Kidney tubule cell (primary cell): ENCODE measurements at regions not wholly inside any gene's neighbourhood (a gene's known extent, or its start where the extent isn't known, plus 50 kb on each side); places are given as distances from the start of the nearest gene placed in this dataset.

Source experiments
- DNase-seq: peaks from one replicate; pipeline ENCODE4 v3.0.0-alpha.2; 2018; ENCODE audit warnings: low spot score

DNA sequence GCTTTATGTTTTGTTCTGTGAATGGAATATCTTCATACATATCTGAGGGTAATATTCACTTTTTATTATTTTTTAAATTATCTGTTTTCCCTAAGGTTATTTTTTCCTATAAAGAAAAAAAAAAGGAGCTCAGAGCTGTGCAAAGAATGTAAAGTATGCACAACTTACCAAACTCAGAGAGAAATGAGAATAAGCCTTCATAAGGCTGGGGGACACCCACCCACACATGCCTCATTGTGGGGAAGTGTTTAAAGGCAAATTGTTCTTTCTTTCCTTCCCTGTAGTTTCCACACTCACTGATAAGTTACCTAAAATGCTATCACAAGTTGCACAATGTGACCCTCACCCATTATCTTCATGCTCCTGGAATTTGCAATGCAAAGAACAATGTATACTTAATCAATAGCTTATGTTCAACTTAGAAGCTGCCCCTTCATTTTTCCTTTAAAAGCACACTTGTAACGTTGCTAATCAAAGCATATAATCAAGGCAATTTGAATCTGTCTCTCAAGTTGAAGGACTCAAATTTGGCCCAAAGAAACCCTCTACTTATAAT, 108.1 kb downstream of the GNAT3 start:
- DNase-seq: no peak

DNA sequence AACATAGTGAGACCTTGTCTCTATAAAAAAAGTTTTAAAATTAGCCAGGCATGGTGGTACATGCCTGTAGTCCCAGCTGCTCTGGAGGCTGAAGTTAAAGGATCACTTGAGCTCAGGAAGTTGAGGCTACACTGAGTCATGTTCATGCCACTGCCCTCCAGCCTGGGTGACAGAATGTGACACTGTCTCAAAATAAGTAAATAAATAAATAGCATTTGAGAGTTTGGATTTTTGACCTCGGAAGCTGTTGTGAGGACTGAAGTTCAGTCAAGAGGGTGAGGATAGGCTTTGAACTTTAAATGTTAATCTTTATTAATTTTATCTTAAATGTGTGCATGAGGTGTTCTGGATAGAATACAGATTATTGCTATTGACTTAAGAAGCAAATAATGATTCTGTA, 110.2 kb downstream of the GNAT3 start:
- DNase-seq: peak; percentile 27

DNA sequence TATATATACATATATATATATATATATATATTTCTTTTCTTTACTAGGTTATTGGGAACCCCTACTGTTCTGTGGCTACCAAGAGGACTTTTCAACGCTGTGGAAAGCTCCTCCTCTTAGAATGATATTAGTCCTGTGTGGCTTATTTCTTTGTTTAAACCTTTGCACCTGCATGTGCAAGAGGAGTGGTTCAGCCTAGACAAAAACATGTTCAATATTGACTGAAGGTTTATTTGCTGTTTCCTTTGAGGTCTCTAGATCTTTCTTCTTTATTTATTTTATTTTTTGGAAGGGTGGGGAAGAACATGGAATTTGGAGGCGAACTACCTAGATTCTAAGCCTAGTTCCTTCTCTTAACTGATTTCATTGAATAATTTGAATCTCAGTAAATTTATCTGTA, 118.1 kb downstream of the GNAT3 start:
- DNase-seq: no peak

DNA sequence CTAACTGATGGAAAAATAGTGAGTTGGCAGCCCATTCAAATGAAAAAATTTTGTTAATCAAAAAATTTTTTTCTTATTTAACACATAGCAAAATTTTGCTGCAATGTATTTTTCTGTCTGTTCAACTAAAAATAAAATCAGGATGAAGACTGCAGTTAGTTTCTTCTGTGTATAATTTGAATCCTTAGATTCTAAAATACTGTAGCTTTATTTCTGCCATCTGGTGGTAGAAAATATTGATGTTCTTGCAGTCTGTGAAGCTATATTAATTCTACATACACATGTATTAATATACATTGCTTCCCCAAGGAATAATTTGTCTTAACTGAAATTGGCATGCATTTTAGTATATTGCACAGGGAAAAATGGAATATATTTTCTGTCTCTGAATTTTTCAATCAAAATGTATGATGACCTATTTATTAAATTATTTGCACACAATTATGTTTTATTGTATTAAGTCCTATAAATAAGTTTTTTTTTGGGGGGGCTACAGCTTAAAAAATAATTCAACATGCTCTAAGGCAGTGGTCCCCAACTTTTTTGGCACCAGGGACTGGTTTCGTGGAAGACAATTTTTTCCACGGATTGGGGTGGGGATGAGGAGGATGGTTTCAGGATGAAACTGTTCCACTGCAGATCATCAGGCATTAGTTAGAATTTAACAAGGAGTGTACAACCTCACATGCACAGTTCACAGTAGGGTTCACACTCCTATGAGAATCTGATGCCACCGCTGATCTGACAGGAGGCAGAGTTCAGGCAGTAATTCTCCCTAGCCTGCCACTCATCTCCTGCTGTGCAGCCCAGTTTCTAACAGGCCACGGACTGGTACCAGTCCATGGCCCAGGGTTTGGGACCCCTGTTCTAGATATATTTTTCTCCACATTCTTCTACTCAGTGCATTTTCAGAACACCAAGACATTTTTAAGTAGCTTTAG, 119.4 kb downstream of the GNAT3 start:
- peak; percentile 32 for DNase-seq

DNA sequence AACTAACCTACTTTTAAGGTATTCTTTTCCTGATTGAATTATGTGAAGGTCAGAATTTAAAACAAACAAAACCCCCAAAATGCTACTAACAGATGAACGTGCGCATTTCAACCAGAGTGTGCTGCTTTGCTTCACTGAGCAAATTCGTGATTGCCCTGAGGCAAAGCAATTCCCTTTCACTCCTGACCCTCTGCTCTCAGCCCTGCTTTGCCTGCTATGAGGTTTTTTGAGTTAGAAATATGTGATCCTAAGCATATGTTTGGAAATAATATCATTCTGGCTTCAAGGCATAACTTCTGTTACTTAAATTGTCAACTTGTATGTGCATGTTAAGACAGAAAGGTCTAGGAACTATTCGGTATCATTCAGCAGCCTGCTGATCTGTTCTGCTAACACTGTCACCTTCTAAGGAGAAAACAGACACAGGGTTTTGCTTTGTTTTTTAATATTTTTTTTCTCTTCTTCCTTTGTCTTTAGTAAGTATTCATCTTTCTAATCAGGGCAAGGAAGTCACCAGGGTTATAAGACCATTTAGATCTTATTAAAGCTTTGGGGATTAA, 124.2 kb downstream of the GNAT3 start:
- peak; percentile 12 for DNase-seq

DNA sequence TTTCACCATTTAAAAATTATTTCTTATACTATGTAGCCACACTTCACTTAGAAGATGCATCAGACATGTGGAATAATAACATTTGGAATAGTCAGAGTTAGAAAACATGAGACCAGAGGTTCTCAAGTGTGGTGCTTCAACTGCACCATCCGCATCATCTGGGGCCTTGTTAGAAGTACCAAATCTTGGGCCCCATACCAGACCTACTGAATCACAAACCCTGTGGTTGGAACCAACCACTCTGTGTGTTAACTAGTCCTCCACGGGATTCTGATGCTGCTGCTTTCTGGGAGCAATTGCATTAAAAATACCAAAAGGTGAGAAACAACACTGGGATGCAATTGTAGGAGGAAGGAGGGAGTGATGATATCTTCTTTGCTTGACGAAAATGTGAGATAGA, 125.2 kb downstream of the GNAT3 start:
- peak; percentile 23 for DNase-seq

DNA sequence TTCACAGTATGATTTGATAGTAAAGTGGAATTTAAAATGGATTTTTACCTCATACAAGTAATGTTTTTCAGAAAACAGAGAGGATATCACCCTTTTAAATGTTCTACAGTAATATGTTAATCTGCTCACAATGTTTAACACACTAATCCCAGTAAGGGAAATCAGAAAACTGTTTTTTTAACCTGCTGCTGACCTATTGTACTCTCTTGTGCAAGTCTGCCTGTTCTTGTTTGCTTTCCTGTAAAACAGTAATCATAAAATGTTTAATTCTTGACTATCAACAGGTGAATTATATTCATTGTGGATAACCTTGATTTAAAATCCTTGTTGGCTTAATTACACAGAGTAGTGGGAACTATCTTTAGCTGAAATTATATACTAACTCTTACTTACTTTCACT, 126.4 kb downstream of the GNAT3 start:
- no peak for DNase-seq

DNA sequence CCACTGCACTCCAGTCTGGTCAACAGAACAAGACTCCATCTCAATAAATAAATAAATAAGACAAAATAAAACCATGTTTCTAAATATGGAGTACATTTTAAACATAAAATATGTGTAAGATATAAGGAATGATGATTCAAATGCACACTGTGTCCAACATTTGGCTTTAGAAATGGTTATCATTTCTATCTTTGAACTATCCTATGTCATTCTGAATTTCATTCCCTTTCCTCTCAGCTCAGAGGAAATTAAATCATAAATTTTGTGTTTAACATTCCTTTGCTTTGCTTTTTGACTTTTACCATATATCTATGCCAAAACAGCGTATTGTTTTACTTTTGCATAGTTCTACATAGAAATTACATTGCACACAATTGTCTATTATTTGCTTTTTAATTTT, 130.9 kb downstream of the GNAT3 start:
- no peak for DNase-seq

DNA sequence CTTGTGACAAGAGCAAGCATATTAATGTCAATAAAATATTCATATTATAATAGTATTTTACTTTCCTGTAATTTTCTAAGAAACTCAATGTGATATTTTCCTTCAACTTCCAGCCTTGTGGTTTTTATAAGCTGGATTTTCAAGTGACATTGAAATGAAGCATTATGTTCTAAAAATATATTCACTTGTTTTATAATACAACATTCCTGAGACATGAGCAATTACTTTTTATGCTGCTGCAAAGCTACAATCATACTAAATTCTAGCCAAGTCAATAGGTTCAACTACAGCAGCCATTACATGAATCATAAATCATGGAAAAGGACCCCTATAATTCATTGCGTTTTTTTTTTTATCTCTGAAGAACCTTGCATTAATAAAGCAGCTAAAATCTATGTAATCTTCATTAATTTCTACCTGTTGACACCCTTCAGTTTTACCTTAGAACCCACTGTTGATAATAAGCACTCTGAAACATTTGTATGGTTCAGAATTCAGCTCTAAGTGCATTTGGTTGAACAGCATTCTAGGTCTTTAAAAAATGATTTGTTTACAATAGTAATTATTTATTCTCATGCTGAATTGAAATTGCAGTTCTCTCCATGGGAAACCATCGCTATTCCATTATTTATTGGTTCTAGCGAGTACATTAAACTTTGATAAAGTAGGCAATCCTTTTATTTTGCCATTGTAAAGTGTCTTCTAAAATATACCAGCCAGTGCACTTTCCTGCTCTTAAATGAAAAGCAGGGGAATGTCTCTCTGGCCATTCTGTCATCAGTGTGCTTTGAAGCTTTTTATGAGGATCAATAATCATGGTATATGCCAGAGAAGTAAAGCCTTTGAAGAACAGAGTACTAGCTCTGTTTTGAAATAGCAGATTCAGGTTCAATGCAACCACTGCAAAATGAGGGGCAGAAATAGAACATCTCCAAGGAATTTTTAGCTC, 132.6 kb downstream of the GNAT3 start:
- peak; percentile 45 for DNase-seq

DNA sequence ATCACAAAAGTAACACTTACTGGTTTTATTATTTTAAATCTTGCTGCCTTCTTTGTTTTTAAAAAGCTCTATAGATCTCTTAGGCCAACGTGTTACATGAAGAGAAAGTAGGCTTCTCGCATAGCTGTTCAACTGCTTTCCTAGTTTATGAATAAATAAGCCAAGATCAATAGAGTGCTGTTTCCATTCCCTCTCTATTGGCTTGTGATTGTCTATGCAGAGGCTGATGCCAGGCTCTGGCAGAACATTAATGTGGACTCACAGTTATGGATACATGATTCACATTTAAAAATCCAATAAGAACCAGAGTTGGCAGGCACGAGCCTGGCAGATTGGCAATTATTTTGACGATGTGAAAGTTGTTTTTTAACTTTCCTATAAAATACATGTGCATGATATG, 137.5 kb downstream of the GNAT3 start:
- DNase-seq: no peak

DNA sequence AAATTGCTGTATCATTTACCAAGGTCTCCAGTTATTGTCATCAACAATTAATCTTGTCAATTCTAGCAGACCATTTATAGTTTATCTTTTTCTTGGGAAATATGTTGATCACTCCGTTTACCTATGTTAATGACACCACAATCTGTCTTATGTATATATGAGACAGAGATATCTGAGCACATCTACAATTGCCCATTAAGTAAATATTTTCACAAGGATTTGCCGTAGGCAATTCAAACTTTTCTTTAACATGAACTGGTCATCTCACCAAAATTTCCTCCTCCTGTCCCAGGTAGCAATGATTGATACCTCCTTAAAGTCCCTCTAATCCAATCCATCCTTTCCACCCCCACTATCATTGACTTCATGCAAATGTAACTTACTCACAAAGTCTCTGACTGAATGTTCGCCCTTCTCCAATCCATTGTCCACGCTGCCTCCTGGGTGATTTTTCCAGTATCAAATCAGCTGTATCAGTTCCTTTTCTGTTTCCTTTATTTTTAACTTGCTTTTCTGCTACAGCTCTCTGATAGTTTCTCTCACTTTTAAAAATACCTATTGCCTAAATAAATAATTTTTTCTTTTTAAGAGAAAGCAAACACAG, 138.3 kb downstream of the GNAT3 start:
- no peak for DNase-seq

DNA sequence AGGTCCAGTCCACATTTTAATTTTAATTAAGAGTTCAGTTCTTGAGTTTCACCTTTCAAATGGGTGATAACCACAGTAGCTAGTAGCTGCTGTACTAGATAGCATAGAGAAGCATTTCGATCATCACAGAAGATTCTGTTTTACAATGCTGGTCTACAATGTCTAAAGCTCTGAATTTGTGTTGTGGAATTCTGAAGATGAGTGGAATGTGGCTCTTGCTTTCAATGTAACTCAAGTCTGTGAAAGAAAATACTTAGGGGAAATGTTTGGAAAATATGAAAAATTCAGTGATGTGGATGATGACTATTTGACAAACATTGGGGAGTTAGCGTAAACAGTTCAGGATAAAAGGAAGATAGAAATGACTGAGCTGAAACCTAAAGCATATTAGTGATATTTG, 139.4 kb downstream of the GNAT3 start:
- DNase-seq: peak; percentile 22

DNA sequence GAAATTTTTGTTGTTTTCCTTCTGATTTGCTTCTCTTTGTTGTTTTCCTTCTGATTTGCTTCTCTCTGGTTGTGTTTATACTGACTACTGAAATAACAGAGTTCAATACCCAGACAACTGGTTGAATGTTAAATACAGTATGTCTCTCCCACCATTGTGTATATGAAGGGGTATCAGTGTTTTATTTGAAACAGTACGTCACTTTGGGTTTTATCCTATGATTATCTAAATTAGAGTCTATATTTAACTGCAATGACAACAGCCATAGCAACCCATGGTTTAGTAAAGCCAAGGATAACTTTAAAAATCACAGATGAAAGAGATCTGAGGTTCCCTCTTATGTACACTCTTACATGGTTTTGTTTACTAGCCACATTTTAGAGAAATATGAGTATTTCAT, 141.3 kb downstream of the GNAT3 start:
- no peak for DNase-seq

DNA sequence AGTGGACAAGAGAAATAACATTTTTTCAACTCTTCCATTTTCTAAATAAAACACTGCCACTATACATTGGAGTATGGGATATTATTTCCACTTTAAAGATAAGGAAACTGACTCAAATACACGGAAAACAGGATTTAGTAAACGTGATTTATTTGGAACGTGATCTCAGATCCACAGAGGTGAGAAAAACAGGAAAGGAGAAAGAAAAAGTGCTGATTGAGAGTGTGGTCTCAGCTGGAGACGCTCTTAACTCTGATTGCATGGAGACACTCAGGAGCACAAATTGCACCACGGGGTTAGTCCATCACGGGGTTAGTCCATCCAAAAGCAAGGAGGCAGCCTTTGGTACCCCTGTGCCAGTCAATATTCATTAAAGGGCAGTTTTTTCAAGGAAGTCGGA, 142.5 kb downstream of the GNAT3 start:
- DNase-seq: no peak

DNA sequence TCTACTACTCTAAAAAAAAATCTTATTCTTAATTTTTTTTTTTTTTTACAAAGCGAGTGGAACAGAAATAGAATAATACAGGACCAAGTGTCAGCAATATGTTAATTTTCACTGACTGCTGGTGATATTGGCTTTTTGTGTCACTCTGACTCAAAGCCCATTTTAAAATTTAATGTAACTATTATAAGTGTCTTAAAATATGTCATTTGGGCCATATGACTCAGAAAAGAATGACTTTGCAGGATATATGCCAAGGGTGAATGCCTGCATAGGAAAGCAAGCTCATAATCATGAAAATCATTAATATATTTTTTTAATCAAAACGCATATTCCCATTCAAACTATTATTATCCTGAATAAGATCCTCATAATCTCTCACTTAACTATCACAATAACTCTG, 149.2 kb downstream of the GNAT3 start:
- DNase-seq: no peak

DNA sequence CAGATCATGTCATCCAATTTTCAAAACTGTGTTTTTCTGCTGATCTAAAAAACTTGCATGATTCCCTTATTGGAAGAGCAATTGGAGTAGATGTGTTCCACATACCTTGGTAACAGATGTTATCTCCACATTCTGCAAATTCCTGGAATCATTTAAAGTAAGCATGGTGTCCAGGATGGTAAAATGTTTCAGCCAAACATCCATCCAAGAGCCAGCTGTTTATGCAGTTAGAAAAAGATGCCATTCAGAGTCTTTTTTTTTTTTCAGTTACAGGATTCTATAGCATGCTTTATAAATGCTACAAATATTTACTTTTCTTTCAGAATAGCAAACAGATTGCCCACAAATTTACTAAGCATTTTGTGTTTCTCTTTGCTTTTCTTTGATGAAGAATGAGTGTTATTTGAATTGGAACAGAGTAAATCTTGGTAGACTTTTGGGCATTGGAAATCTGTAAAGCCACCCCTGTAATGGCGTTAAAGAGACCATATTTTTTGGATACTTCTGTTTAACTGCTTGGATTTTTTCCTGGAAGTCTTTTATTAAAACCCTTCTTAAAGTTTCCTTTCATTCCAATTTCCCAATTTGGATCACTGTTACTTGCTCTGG, 149.8 kb downstream of the GNAT3 start:
- DNase-seq: no peak

DNA sequence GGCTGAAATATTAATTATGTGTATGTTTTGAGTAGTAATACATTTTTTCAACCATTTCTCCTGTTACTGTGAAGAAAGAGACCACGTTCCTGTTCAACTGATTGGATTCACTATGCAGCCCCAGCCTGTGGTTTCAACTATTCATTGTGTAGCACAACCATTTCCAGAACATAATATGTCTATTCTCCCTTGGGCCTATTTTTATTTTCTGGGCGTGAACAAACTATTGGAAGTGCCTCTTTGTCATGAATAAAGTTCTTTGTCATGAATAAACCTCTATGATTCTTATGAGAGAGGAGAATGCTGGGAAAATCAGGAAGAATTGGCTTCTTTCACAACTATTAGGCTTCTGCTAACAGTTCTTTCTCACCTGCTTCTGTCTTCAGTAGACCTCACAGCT, 152.4 kb downstream of the GNAT3 start:
- DNase-seq: no peak

DNA sequence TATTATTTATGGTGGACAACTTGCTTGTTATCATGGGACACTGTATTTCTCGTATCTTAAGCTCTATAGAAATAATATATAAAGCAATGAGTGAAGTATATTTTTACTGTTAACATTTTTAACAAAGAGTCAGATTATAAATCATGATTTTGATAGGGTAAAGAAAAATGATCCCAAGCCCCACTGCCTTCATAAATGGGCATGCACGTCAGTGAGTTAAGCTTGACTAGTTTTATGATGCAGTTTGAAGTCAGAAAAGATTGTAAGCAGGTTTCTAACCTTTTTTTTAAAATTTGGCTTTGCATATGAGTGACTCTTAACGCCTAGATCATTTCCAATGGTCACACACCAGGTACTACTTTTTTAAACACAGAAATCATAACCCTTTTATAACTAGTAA, 152.8 kb downstream of the GNAT3 start:
- no peak for DNase-seq

DNA sequence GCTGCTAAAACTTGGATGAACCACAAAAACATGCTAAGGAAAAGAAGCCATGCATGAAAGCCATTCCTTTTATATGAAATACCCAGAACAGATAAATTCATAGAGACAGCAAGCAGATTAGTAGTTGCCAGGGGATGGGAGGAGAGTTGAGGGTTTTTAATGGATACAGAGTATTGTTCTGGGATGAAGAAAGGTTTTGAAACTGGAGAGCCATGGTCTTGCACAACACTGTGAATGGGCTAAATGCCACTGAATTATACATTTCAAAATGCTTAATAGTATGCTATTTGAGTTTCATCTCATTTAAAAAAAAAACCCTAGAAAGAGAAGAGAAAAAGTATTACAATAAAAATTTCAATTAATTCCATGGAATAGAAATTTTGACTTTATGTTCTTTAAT, 154.3 kb downstream of the GNAT3 start:
- no peak for DNase-seq

DNA sequence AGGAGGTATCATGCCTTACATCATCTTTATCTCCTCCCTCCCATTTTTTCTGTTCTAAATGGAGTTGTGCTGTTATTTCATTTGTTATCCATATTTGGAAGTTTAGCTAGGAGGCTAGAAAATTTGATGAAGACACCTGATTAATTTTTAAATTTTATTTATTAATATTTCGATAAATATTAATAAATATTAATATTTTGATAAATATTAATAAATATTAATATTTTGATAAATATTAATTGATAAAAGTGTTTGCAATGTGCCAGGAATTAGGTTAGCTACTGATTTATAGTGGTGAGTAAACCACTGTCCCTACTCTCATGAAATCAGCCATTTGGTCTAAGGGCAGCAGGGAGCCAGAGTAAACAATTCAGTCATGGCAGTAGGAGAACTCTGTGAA, 161.4 kb downstream of the GNAT3 start:
- no peak for DNase-seq

DNA sequence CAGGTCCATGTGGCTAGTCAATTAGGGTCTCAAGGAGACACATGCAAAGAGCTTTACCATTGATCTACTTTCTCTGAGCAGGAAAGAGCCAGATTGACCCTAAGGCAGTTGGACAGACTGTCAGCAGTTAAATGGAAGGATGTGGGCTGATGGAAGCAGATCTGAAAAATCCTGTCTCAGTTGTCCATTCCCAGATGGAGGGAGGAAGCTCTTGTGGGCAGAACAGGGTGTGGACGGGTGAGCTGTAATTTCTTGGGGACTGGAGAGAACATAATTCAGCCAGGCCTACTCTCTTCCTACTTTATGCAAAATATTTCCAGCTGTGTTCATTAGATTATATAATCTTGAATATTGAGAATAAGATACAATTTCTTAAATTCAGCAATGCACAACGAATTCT, 163.6 kb downstream of the GNAT3 start:
- DNase-seq: no peak

DNA sequence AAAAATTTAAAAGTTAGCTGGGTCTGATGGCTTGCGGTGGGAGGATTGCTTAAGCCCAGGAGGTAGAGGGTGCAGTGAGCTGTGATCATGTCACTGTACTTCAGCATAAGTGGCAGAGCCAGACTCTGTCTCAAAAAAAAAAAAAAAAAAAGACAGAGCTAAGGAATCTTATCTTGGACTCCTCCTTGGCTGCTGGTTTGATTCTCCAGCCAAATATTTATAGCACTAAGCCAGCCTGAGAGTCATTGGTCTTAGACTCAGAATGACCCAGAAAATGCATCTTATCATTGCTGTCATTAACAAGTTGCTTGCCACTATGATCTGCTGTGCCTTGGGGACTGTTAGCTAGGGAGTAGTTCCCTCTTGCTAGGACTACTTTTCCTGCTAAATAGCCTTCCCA, 164.7 kb downstream of the GNAT3 start:
- no peak for DNase-seq
